D721Med (cell line): ENCODE measurements at regions not wholly inside any gene's neighbourhood (a gene's known extent, or its start where the extent isn't known, plus 50 kb on each side); places are given as distances from the start of the nearest gene placed in this dataset.

ENCODE experiments used
- DNase-seq: peaks from one replicate; pipeline ENCODE4 v3.0.0; 2011; ENCODE audit warnings: low spot score; ENCODE audit not compliant: insufficient read length
- FAIRE-seq: peaks from 2 replicates; lab custom pipeline; 2011; peaks lifted over from hg19 to GRCh38; lab: Jason Lieb, UNC
- CTCF ChIP-seq: IDR thresholded peaks from 2 replicates; pipeline ENCODE4 v1.5.1; 2012; ENCODE audit warnings: mild to moderate bottlenecking, control low read depth; ENCODE audit not compliant: insufficient read depth; ENCODE audit errors: missing control alignments

- FAIRE-seq (no peak), DNase-seq (no peak)
- no peak for TF ChIP-seq CTCF
Measured at GRCh38 chr18:76684265-76684664, 138.1 kb upstream of the ZNF236 start.

- FAIRE-seq, result no peak
- no peak for DNase-seq
- TF ChIP-seq CTCF, result no peak
Measured at GRCh38 chr18:76679945-76680344, 142.4 kb upstream of the ZNF236 start.

GRCh38 chr18:76679259-76679658 lies 143.1 kb upstream of the ZNF236 start:
- FAIRE-seq (no peak), DNase-seq (no peak)
- no peak for TF ChIP-seq CTCF

GRCh38 chr18:76678248-76678647 lies 144.1 kb upstream of the ZNF236 start:
- FAIRE-seq, result no peak
- DNase-seq, result no peak
- TF ChIP-seq CTCF, result no peak

GRCh38 chr18:76674596-76674995 lies 147.8 kb upstream of the ZNF236 start:
- TF ChIP-seq CTCF, result no peak
- DNase-seq, result no peak
- no peak for FAIRE-seq

GRCh38 chr18:76673281-76674185 lies 148.8 kb upstream of the ZNF236 start:
- FAIRE-seq, result peak; percentile 53
- DNase-seq, result no peak
- TF ChIP-seq CTCF, result no peak

- no peak for TF ChIP-seq CTCF
- DNase-seq (no peak), FAIRE-seq (no peak)
Measured at GRCh38 chr18:76672627-76673026, 149.7 kb upstream of the ZNF236 start.
